Activated gamma-delta T cell treated with Interleukin-2 at 50 U/mL for 16 hours (primary cell): ENCODE measurements at regions not wholly inside any gene's neighbourhood (a gene's known extent, or its start where the extent isn't known, plus 50 kb on each side); places are given as distances from the start of the nearest gene placed in this dataset.
A peak's percentile ranks its signal among the peaks of the same experiment; 100 is the strongest.
"Not testable (repeated sequence)": the region's sequence is repeated elsewhere in the genome, so short reads cannot be mapped to it uniquely, and the experiment has no call there.

Source experiments
- DNase-seq: peaks from one replicate; pipeline ENCODE4 v3.0.0-alpha.2; 2020

DNA sequence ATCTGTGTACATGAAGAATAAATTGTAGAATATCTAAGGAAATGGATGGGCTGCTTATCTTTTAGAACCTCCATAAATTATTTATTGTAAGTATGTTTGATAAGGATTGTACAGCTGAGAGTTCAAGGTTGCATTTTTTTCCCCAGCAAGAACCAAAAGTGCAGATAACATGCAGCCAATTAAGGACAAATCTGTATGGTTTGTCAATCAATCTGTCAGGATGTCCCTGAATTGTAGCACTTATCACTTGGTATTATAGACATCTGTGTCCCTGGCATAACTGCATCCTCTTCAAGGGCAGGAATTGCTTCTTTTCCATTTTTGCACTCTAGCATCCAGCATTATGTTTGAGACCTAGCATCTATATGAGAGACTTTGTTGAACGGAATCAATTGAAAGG lies 95.4 kb upstream of the IGFBP7 start:
- DNase-seq, result no peak

DNA sequence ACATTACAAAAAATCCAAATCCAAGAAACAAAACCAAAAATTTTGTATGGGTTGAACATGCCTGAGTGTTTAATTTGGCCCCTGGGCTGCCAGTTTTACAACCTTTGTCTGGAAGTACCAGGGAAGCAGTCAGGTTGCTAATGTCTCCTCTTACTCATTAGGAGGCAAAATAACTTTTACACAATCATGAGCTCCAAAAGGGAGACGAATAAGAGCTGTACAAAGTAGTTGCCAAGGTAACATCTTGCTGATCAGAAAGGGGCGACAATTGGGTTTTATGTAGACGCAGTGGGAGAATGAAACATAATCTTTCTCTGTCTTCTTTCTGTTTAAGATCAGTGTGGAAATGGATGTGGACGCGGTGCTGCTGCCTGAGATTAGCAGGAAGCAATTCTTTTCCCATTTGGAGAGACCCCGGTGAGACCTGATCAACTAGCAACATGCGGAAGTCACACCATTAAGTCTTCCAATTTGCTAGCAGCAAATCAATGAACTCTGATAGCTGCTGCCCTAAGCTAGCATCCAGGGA lies 90.7 kb upstream of the IGFBP7 start:
- DNase-seq, result no peak

DNA sequence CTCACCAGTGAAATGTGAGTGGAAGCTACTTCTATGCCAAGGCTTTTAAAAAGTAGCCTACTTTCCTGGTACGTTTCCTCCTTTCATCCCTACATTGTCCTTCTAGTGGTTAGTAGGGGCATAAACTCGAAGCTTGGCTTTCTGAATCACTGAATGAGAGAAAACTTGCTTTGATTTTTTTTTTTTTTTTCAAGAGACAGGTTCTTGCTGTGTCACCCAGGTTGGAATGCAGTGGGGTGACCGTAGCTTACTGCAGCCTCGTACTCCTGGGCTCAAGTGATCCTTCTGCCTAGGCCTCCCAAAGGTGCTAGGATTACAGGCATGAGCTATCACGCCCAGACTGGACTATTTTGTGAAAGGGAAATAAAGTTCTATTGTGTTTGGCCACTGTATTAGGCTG lies 89.1 kb upstream of the IGFBP7 start:
- DNase-seq, result no peak

DNA sequence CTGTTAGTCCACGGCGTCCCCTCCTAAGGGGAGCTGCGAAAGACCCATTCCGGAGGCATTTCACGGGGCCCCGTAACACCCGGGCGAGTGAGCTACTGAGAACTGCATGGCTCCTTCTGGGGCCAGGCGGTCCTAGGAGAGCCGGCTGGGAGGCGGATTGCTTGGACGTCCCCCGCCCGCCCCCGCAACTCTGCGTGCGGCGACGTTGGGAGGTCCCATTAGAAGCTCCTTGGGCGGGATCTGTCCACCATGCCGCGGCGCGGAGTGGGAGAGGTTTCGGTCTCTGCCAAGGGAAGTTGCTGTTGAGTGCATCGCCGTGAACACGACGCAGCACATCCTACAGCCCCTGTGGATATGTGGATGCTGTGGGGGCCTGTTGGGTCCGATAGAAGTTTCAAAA lies 85.4 kb upstream of the IGFBP7 start:
- DNase-seq, result no peak

DNA sequence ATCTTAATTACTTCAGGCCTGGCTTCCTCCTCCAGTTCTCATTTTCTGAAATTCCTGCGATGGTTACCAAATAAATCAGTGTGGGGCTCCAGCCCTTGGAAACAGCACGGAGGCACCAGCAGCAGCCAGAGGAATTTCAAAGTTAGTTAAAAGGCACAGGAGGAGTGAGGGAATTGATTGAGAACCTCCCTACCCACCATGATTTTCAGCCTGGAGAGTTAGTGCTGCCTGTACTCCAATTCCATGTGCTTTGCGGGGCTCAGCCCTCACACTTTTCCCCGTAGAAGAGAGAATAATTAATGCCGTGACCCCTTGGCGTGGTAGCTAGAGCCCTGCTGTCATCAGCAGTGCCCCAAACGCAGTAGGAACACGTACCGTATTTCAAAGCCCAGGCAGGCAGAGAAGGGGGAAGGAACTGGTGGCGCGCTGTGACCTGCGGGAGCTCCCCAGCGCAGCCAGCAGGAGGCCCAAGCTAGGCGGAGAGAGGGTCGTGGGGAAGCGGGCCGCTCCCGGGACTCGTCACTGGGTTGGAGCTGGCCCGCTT lies 84.0 kb upstream of the IGFBP7 start:
- DNase-seq, result no peak

DNA sequence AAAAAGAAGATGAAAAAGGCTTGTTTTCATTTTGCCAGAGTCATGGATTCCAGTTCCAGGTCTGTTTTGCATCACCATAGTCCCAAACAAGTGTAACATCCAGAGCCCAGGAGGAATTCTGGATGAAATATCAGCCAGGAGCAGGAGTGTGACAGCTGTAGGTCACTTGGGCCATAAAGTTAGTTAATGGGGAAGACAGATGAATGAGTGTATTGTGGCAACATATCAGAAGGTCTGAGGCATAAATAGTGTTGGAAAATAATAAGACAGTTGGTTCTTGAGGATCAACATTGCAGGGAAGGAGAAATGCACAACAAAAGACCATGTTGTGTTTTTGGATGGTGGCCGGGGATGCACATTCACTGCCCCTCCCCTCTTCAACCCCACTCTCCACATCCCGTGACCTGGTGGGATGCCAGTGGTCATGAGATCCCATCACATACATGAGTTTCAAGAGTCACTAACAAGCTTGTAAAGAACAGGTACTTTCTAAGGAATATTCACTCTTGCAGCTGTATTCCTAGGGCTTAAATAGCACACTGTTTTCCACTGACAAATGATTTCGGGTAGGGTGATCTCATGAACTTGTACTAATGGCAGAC lies 83.1 kb upstream of the IGFBP7 start:
- no peak for DNase-seq

DNA sequence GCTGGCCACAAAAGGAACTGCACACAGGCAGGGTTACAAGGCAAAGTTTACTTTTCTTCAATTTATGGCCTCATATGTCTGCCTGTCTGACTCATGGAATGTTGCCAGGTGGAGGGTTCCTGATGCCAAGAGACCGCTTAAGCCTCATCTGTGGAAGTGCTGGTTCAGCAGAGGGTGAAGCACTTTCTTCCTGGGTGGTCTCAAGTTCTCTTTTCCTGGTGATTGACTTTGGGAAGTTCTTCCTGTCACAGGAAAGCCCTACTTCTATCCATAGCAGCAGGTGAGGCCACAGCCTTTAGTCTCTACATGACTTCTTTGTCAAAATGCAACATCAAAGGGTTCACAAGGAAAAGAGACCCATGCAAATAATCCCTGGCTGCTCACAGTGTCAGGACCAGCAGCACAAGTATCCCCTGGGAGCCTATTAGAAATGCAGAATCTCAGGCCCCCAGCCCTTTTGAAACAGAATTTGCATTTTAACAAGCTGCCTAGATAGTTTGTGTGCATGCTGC lies 81.4 kb upstream of the IGFBP7 start:
- DNase-seq, result no peak

DNA sequence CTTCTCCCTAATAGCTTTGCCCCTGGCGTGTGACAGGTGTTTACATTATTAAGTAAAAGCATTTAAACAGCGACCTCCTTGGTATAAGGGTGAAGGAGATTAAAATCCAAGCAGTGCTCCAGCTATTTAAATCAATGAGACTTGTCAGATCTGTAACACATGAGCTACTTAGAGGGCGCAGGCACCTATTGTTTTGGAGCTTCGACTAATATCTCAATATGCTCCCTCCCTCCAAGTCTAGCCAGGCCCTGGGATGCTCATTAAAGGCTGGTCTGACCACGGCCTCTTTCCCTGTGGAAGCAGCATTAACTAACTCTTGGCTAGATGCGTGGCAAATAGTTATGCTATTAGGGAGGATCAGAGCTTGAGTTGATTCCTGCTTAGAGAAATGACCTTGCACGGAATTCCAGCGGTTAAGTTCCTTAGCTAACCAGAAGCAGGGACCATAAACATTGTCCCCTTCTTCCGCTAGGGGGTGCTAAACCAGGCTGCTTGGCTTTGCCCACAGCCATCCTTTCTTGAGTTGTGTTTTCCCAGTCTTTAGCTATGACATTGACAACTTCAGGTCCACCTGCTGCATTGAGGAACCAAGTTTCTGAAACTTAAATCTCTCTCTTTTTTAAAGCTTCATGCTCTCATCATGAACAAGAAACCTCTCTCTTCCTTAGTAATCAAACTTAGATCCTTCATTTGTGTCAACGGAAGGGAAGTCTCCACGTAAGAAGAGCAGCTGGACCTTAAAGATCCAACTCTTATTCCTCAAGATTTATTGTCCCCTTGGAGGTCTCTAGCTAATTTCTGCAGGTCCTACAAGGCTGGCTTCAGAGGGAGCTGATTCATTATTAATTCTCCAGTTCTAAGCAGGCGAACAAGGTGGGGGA lies 80.7 kb upstream of the IGFBP7 start:
- no peak for DNase-seq

DNA sequence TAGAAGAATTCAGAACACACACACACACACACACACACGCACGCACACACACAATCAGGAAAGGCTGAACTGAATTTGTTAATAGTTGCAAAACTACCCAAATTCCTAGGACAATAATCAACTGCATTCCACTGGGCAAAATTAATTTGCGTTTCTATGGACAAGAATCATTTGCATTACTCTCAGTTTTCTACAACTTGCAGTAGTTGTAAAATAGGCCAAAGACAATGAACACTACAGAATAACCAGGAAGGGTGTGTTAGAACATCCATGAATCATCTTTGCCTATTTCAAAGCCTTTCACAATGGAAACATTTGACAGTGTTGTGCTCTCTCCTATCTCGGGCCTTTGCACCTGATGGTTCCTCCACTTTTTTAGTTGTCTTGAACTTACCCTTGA lies 77.1 kb upstream of the IGFBP7 start:
- DNase-seq, result no peak

DNA sequence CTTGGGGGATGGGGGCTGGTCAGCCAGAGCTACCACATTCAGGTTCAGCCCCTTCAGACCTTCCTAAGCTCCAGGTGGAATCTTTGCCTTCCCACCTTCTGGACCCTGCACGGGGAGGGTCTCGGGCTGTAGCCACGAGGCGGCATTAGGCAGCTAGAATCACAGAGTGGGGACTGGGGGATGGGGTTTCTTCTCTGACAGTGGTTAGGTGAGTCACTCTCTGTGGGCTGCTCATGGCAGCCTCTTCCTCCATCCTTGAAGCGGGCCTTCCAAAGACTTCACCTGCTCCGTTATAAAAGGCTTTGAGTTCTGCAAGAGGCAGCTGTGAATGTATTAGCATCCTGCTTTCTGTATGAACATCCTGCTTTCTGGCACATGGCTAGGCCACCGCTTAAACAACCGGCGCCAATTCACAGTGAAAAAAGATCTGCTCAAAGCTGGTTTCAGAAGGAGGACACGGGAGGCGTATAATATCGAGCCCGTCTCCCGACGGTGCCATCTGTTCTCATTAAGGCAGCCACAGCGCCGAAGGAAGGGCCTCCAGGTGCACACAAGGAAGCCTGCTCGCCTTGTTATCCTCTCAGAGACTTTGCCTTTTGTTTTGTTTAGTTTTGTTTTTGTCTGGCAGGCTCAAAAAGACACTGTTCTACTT lies 74.3 kb upstream of the IGFBP7 start:
- DNase-seq, result no peak

DNA sequence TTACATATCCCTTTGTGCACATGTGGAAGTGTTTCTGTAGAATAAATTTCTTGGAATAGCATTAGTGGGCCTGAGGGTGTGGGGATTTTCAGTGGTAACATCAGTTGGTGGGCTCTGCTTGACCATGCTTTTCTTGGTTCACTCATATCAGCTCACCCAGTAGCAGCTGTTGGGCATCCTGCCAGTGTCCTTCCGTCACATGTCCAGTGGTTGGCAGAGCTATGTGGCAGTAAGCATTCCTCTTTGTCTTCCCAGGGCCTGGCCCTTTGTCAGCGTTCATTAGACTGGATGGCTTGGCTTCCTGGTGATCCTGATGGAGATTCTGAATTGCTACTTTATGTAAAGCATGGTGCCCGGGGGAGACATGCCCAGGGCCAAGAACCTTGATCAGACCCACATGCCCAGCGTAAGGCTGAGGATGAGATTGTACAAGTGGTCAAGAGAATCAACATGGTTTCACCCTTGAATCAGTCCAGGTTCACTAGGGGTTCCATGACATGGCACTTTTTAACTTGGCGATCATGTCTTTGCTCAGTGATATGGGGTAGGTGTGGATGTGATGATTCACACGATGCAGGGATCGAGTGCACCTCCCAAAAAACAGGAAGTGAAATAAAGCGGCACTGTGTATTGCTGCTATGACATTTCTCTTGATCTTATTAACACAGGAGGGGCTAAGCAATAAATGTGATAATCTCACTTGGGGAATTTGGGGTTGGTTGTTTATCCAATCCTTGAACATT lies 72.1 kb upstream of the IGFBP7 start:
- no peak for DNase-seq

DNA sequence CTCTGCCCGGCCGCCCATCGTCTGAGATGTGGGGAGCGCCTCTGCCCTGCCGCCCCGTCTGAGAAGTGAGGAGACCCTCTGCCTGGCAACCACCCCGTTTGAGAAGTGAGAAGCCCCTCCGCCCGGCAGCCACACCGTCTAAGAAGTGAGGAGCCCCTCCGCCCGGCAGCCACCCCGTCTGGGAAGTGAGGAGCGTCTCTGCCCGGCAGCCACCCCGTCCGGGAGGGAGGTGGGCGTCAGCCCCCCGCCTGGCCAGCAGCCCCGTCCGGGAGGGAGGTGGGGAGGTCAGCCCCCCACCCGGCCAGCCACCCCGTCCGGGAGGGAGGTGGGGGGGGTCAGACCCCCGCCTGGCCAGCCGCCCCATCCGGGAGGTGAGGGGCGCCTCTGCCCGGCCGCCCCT lies 63.0 kb upstream of the IGFBP7 start:
- not testable (repeated sequence) for DNase-seq

DNA sequence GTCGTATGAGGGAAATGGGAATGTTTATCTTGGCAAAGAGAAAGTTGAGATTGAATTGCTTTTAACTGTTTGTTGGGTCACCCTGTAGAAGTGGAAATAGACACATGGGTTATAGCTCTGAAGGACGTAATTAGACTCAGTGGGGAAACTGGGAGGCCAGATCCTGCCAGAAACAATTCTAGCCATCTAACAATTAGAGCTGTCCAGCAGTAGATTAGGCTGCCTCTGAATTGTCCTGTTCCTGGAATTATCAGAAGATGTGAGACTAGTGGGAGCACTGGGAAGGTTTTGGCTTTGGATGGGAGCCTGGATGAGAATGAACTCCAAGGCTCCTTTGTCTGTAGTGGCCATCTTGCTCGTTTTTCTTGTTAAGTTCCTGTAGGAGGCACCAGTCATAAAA lies 61.9 kb upstream of the IGFBP7 start:
- no peak for DNase-seq

DNA sequence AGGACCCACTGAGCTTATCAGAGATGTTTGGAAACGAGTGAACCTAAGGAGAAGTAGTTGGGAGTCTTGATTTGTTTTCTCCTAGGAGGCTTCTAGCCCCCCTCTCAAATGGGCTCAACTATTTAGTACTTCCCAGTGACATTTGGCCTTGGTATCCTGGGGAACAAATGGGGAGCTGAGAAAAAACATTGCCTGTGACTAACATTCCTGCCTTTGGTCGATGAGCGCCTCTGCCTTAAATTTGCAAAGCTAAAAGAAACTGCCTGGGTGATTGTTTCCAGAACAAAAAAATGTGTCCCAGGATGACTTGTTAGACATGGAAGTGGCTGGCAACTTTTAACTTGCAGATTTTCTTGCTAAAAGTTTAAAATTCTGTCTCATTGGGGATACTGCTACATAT lies 58.8 kb upstream of the IGFBP7 start:
- no peak for DNase-seq

DNA sequence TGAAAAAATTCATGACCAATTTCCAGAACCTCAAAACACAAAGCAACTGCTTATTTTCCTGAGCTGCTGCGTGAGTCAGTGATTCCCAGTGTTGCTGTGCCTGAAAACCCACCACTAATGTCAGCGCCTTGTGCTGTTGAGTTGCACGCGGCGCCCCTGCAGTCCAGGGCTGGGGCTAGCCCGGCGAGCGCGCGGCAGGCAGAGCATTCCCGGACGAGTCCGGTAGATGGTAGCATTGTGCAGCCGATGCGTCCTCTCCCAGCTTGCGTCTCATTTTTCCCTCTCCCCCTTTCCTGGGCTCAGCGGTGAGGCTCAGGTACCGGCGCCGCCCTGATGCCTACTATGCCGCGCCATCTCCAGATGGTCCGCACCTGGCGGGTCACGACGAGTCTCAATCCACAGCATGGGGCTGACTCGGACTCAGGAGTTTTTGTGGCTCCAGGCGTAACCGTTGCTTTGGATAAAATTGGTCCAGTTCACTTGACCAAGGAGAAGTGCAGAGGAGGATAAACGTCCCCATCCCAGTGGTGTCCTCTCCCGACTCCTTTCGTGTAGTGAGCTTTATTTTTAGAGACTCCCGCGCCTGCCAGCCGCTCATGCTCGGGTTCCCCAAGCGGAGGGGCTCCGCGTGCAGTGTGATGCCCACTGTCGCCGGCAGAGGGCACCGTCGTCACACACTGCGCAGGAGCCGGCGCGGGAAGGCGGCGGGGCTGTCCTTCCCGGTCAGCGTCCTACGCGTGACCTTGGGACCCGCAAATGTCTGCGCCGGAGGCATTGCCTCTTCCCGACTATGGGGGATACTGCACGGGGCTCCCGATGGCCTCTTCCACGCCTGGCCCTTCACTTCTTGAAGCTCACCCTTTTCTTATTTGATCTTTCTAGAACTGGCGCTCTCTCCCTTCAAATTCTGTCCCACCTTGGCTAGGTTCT lies 53.6 kb upstream of the IGFBP7 start:
- peak; percentile 63 for DNase-seq

DNA sequence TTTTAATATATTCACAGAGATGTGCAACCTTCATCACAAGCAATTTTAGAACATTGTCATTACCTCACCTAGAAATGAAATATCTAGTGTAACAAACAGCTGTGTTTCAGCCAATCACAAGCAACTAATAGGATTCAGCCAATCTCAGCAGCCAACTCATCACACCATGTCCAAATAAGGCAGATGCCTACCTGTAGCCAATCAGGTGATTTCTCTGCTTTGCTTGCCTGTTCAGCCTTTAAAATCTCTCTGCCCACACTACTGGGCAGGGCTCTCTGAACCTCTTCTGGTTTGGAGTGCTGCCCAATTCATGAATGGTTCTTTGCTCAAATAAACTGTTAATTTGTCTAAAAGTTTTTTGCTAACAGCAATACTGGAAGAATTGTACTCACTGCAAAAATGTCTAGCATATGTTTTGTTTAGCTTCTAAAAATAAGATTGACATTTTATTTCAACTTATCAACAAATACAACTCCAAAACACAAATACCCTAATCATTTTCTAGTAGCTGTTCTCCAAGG lies 52.4 kb upstream of the IGFBP7 start:
- DNase-seq, result no peak
